ENCODE measurements at regions not wholly inside any gene's neighbourhood (a gene's known extent, or its start where the extent isn't known, plus 50 kb on each side); places are given as distances from the start of the nearest gene placed in this dataset.
"Not testable (repeated sequence)": the region's sequence is repeated elsewhere in the genome, so short reads cannot be mapped to it uniquely, and the experiment has no call there.

DNA sequence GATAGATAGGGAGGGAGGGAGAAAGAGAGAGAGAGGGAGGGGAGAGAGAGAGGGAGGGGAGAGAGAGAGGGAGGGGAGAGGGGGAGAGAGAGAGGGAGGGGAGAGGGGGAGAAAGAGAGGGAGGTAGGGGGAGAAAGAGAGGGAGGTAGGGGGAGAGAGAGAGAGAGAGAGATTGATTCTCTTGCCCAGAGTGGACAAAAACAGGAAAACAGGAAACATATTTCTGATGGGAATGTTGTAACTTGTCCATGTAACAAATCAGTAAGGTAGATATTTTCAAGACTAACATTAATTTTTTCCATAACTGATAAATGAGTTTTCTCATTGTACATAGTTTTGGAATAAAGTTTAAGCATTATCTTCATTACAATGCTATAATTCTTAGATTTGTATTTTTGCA lies 811.7 kb upstream of the GRAMD2B start:
- DNase-seq: no peak

DNA sequence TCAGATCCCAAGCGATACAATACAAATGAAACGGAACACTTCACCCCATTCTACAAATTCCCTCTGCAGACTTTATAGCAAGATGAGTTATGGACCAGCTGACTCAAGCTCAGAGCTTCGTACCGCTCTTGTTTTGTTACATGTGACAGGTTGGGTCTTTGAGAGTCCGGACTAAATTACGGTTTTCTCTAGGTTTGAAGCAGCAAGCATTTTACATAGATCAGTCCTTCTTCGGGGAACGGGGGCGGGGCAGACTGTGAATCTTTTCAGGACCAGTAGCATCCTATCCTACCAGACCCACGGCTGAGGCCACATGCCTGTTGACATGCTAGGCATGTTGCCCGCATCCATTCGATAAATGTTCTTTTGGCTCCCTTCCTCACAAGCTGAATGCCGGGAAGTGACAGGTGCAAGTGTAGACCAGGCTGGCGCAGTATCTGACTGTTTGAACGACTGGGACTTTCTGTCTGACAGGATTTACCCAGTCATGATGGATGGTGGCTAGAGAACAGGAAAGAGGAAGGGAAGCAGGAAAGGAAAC lies 811.0 kb upstream of the GRAMD2B start:
- DNase-seq: no peak

DNA sequence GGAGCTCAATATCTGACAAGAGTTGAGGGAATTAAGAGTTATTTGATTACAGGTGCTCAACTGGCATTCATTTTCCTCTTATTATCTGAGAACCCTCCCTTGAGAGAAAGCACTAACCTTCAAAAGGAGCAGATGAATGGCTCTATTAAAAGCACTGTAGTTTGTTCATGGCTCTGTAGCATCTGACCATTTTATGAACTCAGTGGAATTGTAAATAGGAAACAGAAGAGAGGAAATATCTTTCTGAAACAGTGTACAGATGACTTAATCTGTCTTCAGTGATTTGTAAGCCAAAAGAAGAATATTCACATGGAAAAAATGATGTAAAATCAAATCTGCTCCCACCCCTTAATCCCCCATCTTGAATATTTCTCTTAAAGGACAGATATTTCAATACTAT lies 810.4 kb upstream of the GRAMD2B start:
- DNase-seq: no peak

- no peak for DNase-seq
Observed at GRCh38 chr5:125630237-125630636, 793.0 kb upstream of the GRAMD2B start.

DNA sequence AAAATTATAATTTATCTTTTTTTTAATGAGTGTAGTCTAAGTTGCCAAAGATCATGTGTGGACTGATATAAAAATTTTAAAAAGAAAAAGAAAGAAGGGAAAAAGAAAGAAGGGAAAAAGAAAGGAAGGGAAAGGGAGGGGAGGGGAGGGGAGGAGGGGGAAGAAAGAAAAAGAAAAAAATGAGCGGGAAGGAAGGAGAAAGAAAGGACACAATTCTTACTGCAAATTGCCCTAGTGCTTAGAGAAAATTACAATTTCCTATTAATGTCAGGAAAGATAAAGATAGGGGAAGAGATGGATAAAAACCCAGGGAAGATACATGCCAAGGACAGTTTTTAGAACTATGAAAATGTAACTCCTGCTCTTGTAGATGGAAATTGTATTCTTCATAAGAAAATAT lies 789.7 kb upstream of the GRAMD2B start:
- DNase-seq: no peak

GRCh38 chr5:125634216-125634835 lies 788.9 kb upstream of the GRAMD2B start:
- no peak for DNase-seq

GRCh38 chr5:125639858-125640257 lies 783.4 kb upstream of the GRAMD2B start:
- no peak for DNase-seq

DNA sequence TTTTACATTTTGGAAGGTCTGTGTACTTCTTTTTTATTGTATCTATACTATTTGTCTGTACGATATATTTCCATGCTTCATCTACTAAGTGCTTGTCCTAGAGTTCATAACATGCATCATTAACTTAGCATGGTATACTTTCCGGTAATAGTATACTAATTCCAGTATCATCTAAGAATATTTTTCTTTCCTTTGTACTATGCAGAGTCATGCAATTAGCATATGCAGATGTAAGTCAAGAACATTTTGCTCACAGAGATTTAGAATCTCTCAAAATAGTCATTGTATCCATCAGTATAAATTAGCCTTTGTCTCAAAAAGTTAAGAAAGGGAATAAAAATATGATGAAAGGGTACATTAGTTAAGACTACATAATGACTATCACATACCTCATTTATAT lies 770.4 kb upstream of the GRAMD2B start:
- no peak for DNase-seq

- DNase-seq: no peak
Observed at GRCh38 chr5:125654392-125654791, 768.8 kb upstream of the GRAMD2B start.

GRCh38 chr5:125655156-125655555 lies 768.1 kb upstream of the GRAMD2B start:
- no peak for DNase-seq

DNA sequence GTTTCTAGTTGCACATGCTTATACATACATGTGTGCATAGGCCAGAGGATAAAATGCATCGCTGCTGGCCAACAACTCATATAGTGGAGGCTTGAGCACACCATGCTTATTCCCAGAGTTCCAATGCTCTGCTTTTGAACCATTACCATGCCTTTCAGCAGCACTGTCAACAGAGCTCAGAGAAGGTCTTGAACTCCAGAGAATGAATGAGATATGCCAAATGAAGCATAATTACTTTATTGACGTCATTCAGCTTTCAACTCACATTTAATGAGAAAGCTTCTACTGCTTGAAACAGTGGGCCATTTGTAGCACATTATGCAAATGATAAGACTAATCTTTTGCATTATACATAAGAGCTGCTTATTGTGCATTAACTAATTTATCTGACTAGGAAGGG lies 765.3 kb upstream of the GRAMD2B start:
- no peak for DNase-seq

DNA sequence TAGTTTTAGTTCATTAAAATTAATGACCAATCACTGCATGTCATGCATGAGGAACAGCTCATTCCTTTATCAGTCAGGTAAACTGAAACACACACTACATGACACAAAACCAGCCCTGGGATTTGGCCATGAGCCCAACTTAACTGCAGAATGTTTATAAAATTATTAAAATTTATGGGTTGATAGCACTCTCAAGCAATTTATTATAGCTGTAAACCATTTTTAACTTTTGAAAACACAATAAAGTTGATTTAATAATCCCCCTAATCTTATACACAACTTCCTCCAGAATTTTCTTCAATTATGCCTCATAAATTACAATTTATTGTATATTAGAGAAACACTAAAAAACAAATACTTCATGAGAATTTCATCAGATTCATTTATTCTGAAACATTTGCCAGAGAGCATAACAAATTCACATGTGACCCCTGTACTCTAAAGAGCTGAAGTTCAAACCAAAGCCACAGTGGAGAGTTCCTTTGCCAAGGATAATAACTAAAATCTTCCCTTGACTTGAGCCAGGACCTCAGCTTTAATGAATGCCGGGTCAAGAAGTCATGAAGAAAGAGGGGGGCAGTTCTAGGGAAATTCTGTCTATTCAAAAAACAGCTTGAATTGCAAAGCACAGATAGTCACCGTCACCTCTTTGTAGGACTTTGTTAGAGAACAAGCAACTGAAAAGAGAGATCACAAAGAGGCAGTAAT lies 763.7 kb upstream of the GRAMD2B start:
- DNase-seq: peak; percentile 79

GRCh38 chr5:125660231-125660895 lies 762.8 kb upstream of the GRAMD2B start:
- no peak for DNase-seq

- no peak for DNase-seq
Observed at GRCh38 chr5:125661584-125661983, 761.6 kb upstream of the GRAMD2B start.

- no peak for DNase-seq
Observed at GRCh38 chr5:125668884-125669283, 754.3 kb upstream of the GRAMD2B start.

GRCh38 chr5:125673359-125673950 lies 749.8 kb upstream of the GRAMD2B start:
- no peak for DNase-seq

- no peak for DNase-seq
Observed at GRCh38 chr5:125679522-125679921, 743.7 kb upstream of the GRAMD2B start.

DNA sequence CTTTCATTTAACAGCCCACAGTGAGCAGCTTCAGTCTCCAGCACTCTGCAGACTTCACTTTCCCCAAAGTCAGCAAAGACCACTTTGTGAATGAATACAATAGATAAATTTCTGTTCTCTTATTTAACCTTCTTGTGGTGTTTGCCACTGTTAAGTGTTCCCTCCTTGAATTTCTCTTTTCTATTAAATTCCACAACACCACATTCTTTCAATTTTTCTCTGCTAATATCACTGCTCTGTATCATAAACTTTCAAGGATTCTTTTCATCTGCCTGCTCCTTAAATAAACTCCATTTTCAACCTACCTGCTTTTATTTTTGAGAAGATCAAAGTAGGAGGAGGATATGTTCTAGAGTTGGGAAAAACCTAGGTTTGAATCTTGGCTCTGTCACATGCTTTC lies 739.5 kb upstream of the GRAMD2B start:
- DNase-seq: no peak

GRCh38 chr5:125685771-125686170 lies 737.4 kb upstream of the GRAMD2B start:
- no peak for DNase-seq

DNA sequence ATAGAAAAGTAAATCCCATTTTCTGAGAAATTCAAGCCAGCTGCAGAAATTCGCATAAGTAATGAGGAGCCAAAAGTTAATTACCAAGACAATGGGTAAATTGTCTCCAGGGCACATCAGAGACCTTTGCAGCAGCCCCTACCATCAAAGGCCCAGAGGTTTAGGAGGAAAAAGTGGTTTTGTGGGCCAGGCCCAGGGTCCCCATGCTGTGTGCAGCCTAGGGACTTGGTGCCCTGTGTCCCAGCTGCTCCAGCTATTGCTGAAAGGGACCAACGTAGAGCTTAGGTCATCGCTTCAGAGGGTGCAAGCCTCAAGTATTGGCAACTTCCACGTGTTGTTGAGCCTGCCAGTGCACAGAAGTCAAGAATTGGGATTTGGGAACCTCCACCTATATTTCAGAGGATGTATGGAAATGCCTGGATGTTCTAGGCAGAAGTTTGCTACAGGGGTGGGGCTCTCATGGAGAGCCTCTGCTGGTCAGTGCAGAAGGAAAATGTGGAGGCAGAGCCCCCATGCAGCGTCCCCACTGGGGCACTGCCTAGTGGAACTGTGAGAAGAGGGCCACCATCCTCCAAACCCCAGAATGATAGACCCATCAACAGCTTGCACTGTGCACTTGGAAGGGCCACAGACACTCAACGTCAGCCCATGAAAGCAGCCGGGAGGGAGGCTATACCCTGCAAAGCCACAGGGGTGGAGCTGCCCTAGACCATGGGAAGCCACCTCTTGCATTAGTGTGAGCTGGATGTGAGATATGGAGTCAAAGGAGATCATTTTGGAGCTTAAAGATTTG lies 731.3 kb upstream of the GRAMD2B start:
- DNase-seq: not testable (repeated sequence)

- no peak for DNase-seq
Observed at GRCh38 chr5:125695996-125696655, 727.1 kb upstream of the GRAMD2B start.

GRCh38 chr5:125696762-125697161 lies 726.4 kb upstream of the GRAMD2B start:
- DNase-seq: no peak

Data from left kidney (tissue), 1 donor.